HEK293 (cell line): ENCODE measurements at regions not wholly inside any gene's neighbourhood (a gene's known extent, or its start where the extent isn't known, plus 50 kb on each side); places are given as distances from the start of the nearest gene placed in this dataset.

Experiments
- CTCF ChIA-PET: fragments of 350-600 bp; formaldehyde crosslinking; extraction: SDS; loops from one replicate; lab custom pipeline; 2021; ENCODE audit warnings: antibody characterized with exemption; lab: Yijun Ruan, JAX
- POLR2A ChIA-PET: fragments of 300-600 bp; formaldehyde crosslinking; extraction: SDS; loops from one replicate; lab custom pipeline; 2020; ENCODE audit warnings: antibody characterized with exemption, inconsistent platforms; lab: Yijun Ruan, JAX
- H3K27ac ChIP-seq: fragments of 200-500 bp; sonication (Bioruptor generic); 2 replicates; pipeline ENCODE4 v1.5.1; 2014; ENCODE audit warnings: low read depth, low read length, control low read depth, inconsistent platforms; ENCODE audit errors: extremely low read depth
- H3K36me3 ChIP-seq, 2 experiments: fragments of 200-500 bp in 1 of 2; sonication (Bioruptor generic) in 1 of 2; 1 replicate in 1 of 2; 2 replicates in 1 of 2; pipeline ENCODE4 v1.5.1; 2014 to 2017; ENCODE audit warnings: inconsistent platforms in 2 of 2, low read length in 2 of 2; ENCODE audit not compliant: control insufficient read depth in 2 of 2, insufficient read depth in 1 of 2
- H3K4me1 ChIP-seq: fragments of 200-500 bp; sonication (Bioruptor generic); 2 replicates; pipeline ENCODE4 v1.5.1; 2014; ENCODE audit warnings: mild to moderate bottlenecking, low read length, inconsistent platforms; ENCODE audit not compliant: control insufficient read depth, insufficient read depth
- H3K4me3 ChIP-seq: 2 replicates; pipeline ENCODE4 v1.5.1; 2011; ENCODE audit warnings: low read depth, mild to moderate bottlenecking, control low read depth, low read length, moderate library complexity
- H3K9me3 ChIP-seq: fragments of 200-500 bp; sonication (Bioruptor generic); 2 replicates; pipeline ENCODE4 v1.5.1; 2014; ENCODE audit warnings: low read depth, low read length, inconsistent platforms; ENCODE audit not compliant: control insufficient read depth, insufficient read depth
- AEBP2 ChIP-seq: fragments of 450-650 bp; formaldehyde crosslinking; IDR thresholded peaks from 2 replicates; pipeline ENCODE4 v1.5.1; 2016; ENCODE audit warnings: missing biosample characterization, missing genetic modification characterization, borderline replicate concordance
- EGR2 ChIP-seq: fragments of 450-650 bp; formaldehyde crosslinking; IDR thresholded peaks from 2 replicates; pipeline ENCODE4 v1.5.1; 2016; ENCODE audit warnings: low read depth, missing biosample characterization, missing genetic modification characterization
- GFI1B ChIP-seq: fragments of 450-650 bp; formaldehyde crosslinking; IDR thresholded peaks from 2 replicates; pipeline ENCODE4 v1.5.1; 2016; ENCODE audit warnings: missing biosample characterization, missing genetic modification characterization
- KLF9 ChIP-seq: fragments of 450-650 bp; formaldehyde crosslinking; IDR thresholded peaks from 2 replicates; pipeline ENCODE4 v1.5.1; 2016; ENCODE audit warnings: missing biosample characterization, missing genetic modification characterization, low read depth
- MYNN ChIP-seq: fragments of 450-650 bp; formaldehyde crosslinking; IDR thresholded peaks from 2 replicates; pipeline ENCODE4 v1.5.1; 2016; ENCODE audit warnings: missing biosample characterization, missing genetic modification characterization, borderline replicate concordance
- PRDM4 ChIP-seq: fragments of 450-650 bp; formaldehyde crosslinking; IDR thresholded peaks from 2 replicates; pipeline ENCODE4 v1.5.1; 2017; ENCODE audit warnings: missing biosample characterization, missing genetic modification characterization
- YY1 ChIP-seq: fragments of 450-650 bp; formaldehyde crosslinking; IDR thresholded peaks from 2 replicates; pipeline ENCODE4 v1.5.1; 2018; ENCODE audit warnings: missing biosample characterization, missing genetic modification characterization
- YY2 ChIP-seq: fragments of 450-650 bp; formaldehyde crosslinking; IDR thresholded peaks from 2 replicates; pipeline ENCODE4 v1.5.1; 2016; ENCODE audit warnings: missing biosample characterization, missing genetic modification characterization
- ZBTB21 ChIP-seq: fragments of 450-650 bp; formaldehyde crosslinking; IDR thresholded peaks from 2 replicates; pipeline ENCODE4 v1.5.1; 2017; ENCODE audit warnings: missing biosample characterization, missing genetic modification characterization
- ZBTB44 ChIP-seq: fragments of 450-650 bp; IDR thresholded peaks from 2 replicates; pipeline ENCODE4 v1.5.1; 2018; ENCODE audit warnings: missing biosample characterization, mild to moderate bottlenecking, missing genetic modification characterization
- ZNF132 ChIP-seq: fragments of 450-650 bp; formaldehyde crosslinking; IDR thresholded peaks from 2 replicates; pipeline ENCODE4 v1.5.1; 2017; ENCODE audit warnings: missing biosample characterization, missing genetic modification characterization, borderline replicate concordance
- ZNF140 ChIP-seq: fragments of 450-650 bp; formaldehyde crosslinking; IDR thresholded peaks from 2 replicates; pipeline ENCODE4 v1.5.1; 2016; ENCODE audit warnings: missing biosample characterization, missing genetic modification characterization
- ZNF146 ChIP-seq: fragments of 450-650 bp; formaldehyde crosslinking; IDR thresholded peaks from 2 replicates; pipeline ENCODE4 v1.5.1; 2016; ENCODE audit warnings: missing biosample characterization, missing genetic modification characterization
- ZNF184 ChIP-seq: fragments of 450-650 bp; IDR thresholded peaks from 2 replicates; pipeline ENCODE4 v1.5.1; 2018; ENCODE audit warnings: missing biosample characterization, mild to moderate bottlenecking, missing genetic modification characterization
- ZNF211 ChIP-seq: fragments of 450-650 bp; formaldehyde crosslinking; IDR thresholded peaks from 2 replicates; pipeline ENCODE4 v1.5.1; 2016; ENCODE audit warnings: low read depth, missing biosample characterization, missing genetic modification characterization
- ZNF221 ChIP-seq: fragments of 450-650 bp; formaldehyde crosslinking; IDR thresholded peaks from 2 replicates; pipeline ENCODE4 v1.5.1; 2017; ENCODE audit warnings: missing biosample characterization, missing genetic modification characterization, borderline replicate concordance
- ZNF311 ChIP-seq: fragments of 450-650 bp; formaldehyde crosslinking; IDR thresholded peaks from 2 replicates; pipeline ENCODE4 v1.5.1; 2017; ENCODE audit warnings: missing biosample characterization, missing genetic modification characterization, borderline replicate concordance
- ZNF521 ChIP-seq: fragments of 450-650 bp; formaldehyde crosslinking; IDR thresholded peaks from 2 replicates; pipeline ENCODE4 v1.5.1; 2017; ENCODE audit warnings: missing biosample characterization, mild to moderate bottlenecking, missing genetic modification characterization
- ZNF544 ChIP-seq: fragments of 450-650 bp; formaldehyde crosslinking; IDR thresholded peaks from 2 replicates; pipeline ENCODE4 v1.5.0; 2017; ENCODE audit warnings: missing biosample characterization, missing genetic modification characterization
- ZNF548 ChIP-seq: fragments of 450-650 bp; formaldehyde crosslinking; IDR thresholded peaks from 2 replicates; pipeline ENCODE4 v1.5.1; 2016; ENCODE audit warnings: missing biosample characterization, missing genetic modification characterization
- ZNF585B ChIP-seq: fragments of 450-650 bp; formaldehyde crosslinking; IDR thresholded peaks from 2 replicates; pipeline ENCODE4 v1.5.1; 2016; ENCODE audit warnings: missing biosample characterization, missing genetic modification characterization
- ZNF596 ChIP-seq: fragments of 450-650 bp; IDR thresholded peaks from 2 replicates; pipeline ENCODE4 v1.5.0; 2018; ENCODE audit warnings: missing biosample characterization, mild to moderate bottlenecking, missing genetic modification characterization, moderate library complexity
- ZNF626 ChIP-seq: fragments of 450-650 bp; sonication (Bioruptor Pico); formaldehyde crosslinking; IDR thresholded peaks from 2 replicates; pipeline ENCODE4 v1.5.1; 2018; ENCODE audit warnings: missing biosample characterization, missing genetic modification characterization, inconsistent platforms
- ZNF768 ChIP-seq: fragments of 450-650 bp; formaldehyde crosslinking; IDR thresholded peaks from 2 replicates; pipeline ENCODE4 v1.5.1; 2018; ENCODE audit warnings: missing biosample characterization, mild to moderate bottlenecking, missing genetic modification characterization
- ZNF785 ChIP-seq: fragments of 450-650 bp; formaldehyde crosslinking; IDR thresholded peaks from 2 replicates; pipeline ENCODE4 v1.5.1; 2016; ENCODE audit warnings: missing biosample characterization, missing genetic modification characterization
- ZNF792 ChIP-seq: fragments of 450-650 bp; formaldehyde crosslinking; IDR thresholded peaks from 2 replicates; pipeline ENCODE4 v1.5.1; 2016; ENCODE audit warnings: missing biosample characterization, missing genetic modification characterization
- ZNF830 ChIP-seq: fragments of 450-650 bp; IDR thresholded peaks from 2 replicates; pipeline ENCODE4 v1.5.0; 2018; ENCODE audit warnings: missing biosample characterization, missing genetic modification characterization, low read depth, mild to moderate bottlenecking, moderate library complexity
- ZSCAN16 ChIP-seq: fragments of 450-650 bp; formaldehyde crosslinking; IDR thresholded peaks from 2 replicates; pipeline ENCODE4 v1.5.1; 2016; ENCODE audit warnings: missing biosample characterization, missing genetic modification characterization

- CTCF ChIA-PET = interaction anchor here (0.7 to 1.2 kb wide), 4 partner anchors 12 to 1002 kb away, joined by 3 to 5 read pairs (median 4); no protein-coding TSS in a partner anchor
- Histone ChIP-seq H3K4me1 (no peaks in the 10 kb centered on the region), H3K9me3 (no peaks in the 10 kb centered on the region), H3K27ac (no peak overlapping the region), H3K4me3 (no peak overlapping the region), H3K36me3 (no peaks in the 10 kb centered on the region)
- TF ChIP-seq MYNN (no peak), ZBTB44 (tag by site-specific recombination) (no peak), YY1 (tag by site-specific recombination) (no peak), AEBP2 (tag by site-specific recombination) (no peak), ZNF626 (tag by site-specific recombination) (no peak), YY2 (no peak), ZNF132 (no peak), EGR2 (tag by site-specific recombination) (no peak), ZNF785 (no peak), GFI1B (no peak), ZNF221 (no peak), ZNF211 (tag by site-specific recombination) (no peak)
- POLR2A ChIA-PET = no interaction called here
Measured at GRCh38 chr5:8393240-8393639, 524.3 kb downstream of the MTRR start.

- no peak overlapping the region for H3K4me3 ChIP-seq
- H3K4me1 ChIP-seq = no peaks in the 10 kb centered on the region
- no peaks in the 10 kb centered on the region for H3K9me3 ChIP-seq
- no peaks in the 10 kb centered on the region for H3K36me3 ChIP-seq
- H3K27ac ChIP-seq = no peak overlapping the region
- TF ChIP-seq KLF9 (no peak), ZNF521 (tag by site-specific recombination) (no peak)
- ChIA-PET CTCF (no interaction called here), POLR2A (no interaction called here)
Measured at GRCh38 chr5:8394965-8395364, 526.0 kb downstream of the MTRR start.

GRCh38 chr5:8396246-8396645 is 527.3 kb downstream of the MTRR start:
- Histone ChIP-seq H3K27ac (no peak overlapping the region), H3K4me1 (no peaks in the 10 kb centered on the region), H3K4me3 (no peak overlapping the region), H3K9me3 (no peaks in the 10 kb centered on the region), H3K36me3 (no peaks in the 10 kb centered on the region)
- TF ChIP-seq ZNF585B (tag by site-specific recombination) (no peak), ZNF830 (no peak)
- ChIA-PET POLR2A (no interaction called here), CTCF (interaction anchor here (0.6 kb wide), 1 partner anchor 20 kb away, joined by 3 read pairs; no protein-coding TSS in a partner anchor)

- no peaks in the 10 kb centered on the region for H3K4me1 ChIP-seq
- H3K36me3 ChIP-seq = no peaks in the 10 kb centered on the region
- no peak overlapping the region for H3K27ac ChIP-seq
- no peaks in the 10 kb centered on the region for H3K9me3 ChIP-seq
- POLR2A ChIA-PET = no interaction called here
- CTCF ChIA-PET = no interaction called here
- H3K4me3 ChIP-seq = no peak overlapping the region
- TF ChIP-seq ZNF184 (tag by site-specific recombination) = no peak
- no peak for TF ChIP-seq ZNF146
- TF ChIP-seq ZNF768 (tag by site-specific recombination) = no peak
- TF ChIP-seq ZBTB21 (tag by site-specific recombination) = no peak
- no peak for TF ChIP-seq ZNF544 (tag by site-specific recombination)
- no peak for TF ChIP-seq ZSCAN16
- no peak for TF ChIP-seq ZNF596 (tag by site-specific recombination)
- no peak for TF ChIP-seq ZNF792 (tag by site-specific recombination)
- TF ChIP-seq ZNF140 (tag by site-specific recombination) = no peak
- no peak for TF ChIP-seq ZNF311 (tag by site-specific recombination)
- no peak for TF ChIP-seq ZNF548
- no peak for TF ChIP-seq PRDM4 (tag by site-specific recombination)
Measured at GRCh38 chr5:8396756-8397155, 527.8 kb downstream of the MTRR start.
